Neuronal stem cell (in vitro differentiated cells): ENCODE measurements at regions not wholly inside any gene's neighbourhood (a gene's known extent, or its start where the extent isn't known, plus 50 kb on each side); places are given as distances from the start of the nearest gene placed in this dataset.
"Not testable (repeated sequence)": the region's sequence is repeated elsewhere in the genome, so short reads cannot be mapped to it uniquely, and the experiment has no call there.

Experiments
- DNase-seq: peaks from one replicate; pipeline ENCODE4 v3.0.0-alpha.2; 2013; ENCODE audit warnings: low spot score
- H2AFZ ChIP-seq: one replicate; pipeline ENCODE4 v1.6.1; 2013; ENCODE audit warnings: mild to moderate bottlenecking, low read length, inconsistent platforms
- H2AK5ac ChIP-seq: 2 replicates; pipeline ENCODE4 v1.6.1; 2013; ENCODE audit warnings: low read depth, mild to moderate bottlenecking, inconsistent platforms, low read length, moderate library complexity, mixed read lengths
- H2BK120ac ChIP-seq: 2 replicates; pipeline ENCODE4 v1.6.1; 2013; ENCODE audit warnings: low read depth, mild to moderate bottlenecking, inconsistent platforms, low read length, moderate library complexity, mixed read lengths
- H2BK12ac ChIP-seq: one replicate; pipeline ENCODE4 v1.6.1; 2013; ENCODE audit warnings: low read length, inconsistent platforms
- H2BK15ac ChIP-seq: 2 replicates; pipeline ENCODE4 v1.6.1; 2013; ENCODE audit warnings: mild to moderate bottlenecking, low read length, inconsistent platforms, mixed read lengths
- H2BK5ac ChIP-seq: one replicate; pipeline ENCODE4 v1.6.1; 2013; ENCODE audit warnings: inconsistent platforms, mild to moderate bottlenecking, low read length, moderate library complexity
- H3K14ac ChIP-seq: one replicate; pipeline ENCODE4 v1.6.1; 2013; ENCODE audit warnings: low read length, inconsistent platforms
- H3K18ac ChIP-seq: 2 replicates; pipeline ENCODE4 v1.6.1; 2013; ENCODE audit warnings: low read length, inconsistent platforms
- H3K23ac ChIP-seq: 2 replicates; pipeline ENCODE4 v1.6.1; 2013; ENCODE audit warnings: low read depth, mild to moderate bottlenecking, mixed read lengths, low read length, inconsistent platforms; ENCODE audit not compliant: poor library complexity
- H3K27ac ChIP-seq: replicated peaks from 3 replicates; pipeline ENCODE4 v1.5.1; 2013; ENCODE audit warnings: low read length, inconsistent platforms
- H3K27me3 ChIP-seq, 3 experiments: 2 replicates each; pipeline ENCODE4 v1.6.1; 2013; ENCODE audit warnings: low read length in 3 of 3, mild to moderate bottlenecking in 2 of 3, inconsistent platforms in 1 of 3, low read depth in 1 of 3, mixed read lengths in 1 of 3, moderate library complexity in 1 of 3; ENCODE audit not compliant: control insufficient read depth in 3 of 3, insufficient read depth in 3 of 3
- H3K36me3 ChIP-seq, 2 donors: replicated peaks in 1 of 2; 2 replicates each; pipeline ENCODE4 v1.6.1; 2013; ENCODE audit warnings: low read length in 2 of 2; ENCODE audit not compliant: control insufficient read depth in 2 of 2, insufficient read depth in 2 of 2
- H3K4ac ChIP-seq: 2 replicates; pipeline ENCODE4 v1.6.1; 2013; ENCODE audit warnings: inconsistent platforms, mild to moderate bottlenecking, low read length, moderate library complexity
- H3K4me1 ChIP-seq, 2 donors: 1 replicate in 1 of 2; 2 replicates in 1 of 2; pipeline ENCODE4 v1.6.1; 2013; ENCODE audit warnings: low read length in 2 of 2, low read depth in 1 of 2; ENCODE audit not compliant: control insufficient read depth in 2 of 2, insufficient read depth in 1 of 2
- H3K4me2 ChIP-seq: one replicate; pipeline ENCODE4 v1.6.1; 2013; ENCODE audit warnings: mild to moderate bottlenecking, low read length, inconsistent platforms; ENCODE audit not compliant: insufficient read depth, poor library complexity, severe bottlenecking
- H3K4me3 ChIP-seq, 2 donors: 2 replicates each; pipeline ENCODE4 v1.5.1; 2013; ENCODE audit warnings: low read length in 2 of 2, mild to moderate bottlenecking in 2 of 2, inconsistent platforms in 1 of 2, moderate library complexity in 1 of 2
- H3K79me1 ChIP-seq: one replicate; pipeline ENCODE4 v1.6.1; 2013; ENCODE audit warnings: low read depth, mild to moderate bottlenecking, inconsistent platforms, low read length, moderate library complexity
- H3K9ac ChIP-seq: one replicate; pipeline ENCODE4 v1.6.1; 2013; ENCODE audit warnings: mild to moderate bottlenecking, low read depth, low read length, inconsistent platforms; ENCODE audit not compliant: poor library complexity
- H3K9me3 ChIP-seq, 2 donors: replicated peaks in 1 of 2; 2 replicates each; pipeline versions ENCODE3 to v1.6.1; 2013; ENCODE audit warnings: low read length in 2 of 2, mild to moderate bottlenecking in 2 of 2, inconsistent platforms in 1 of 2, low read depth in 1 of 2, mixed read lengths in 1 of 2, moderate library complexity in 1 of 2; ENCODE audit not compliant: control insufficient read depth in 2 of 2, insufficient read depth in 1 of 2
- H4K8ac ChIP-seq: one replicate; pipeline ENCODE4 v1.6.1; 2013; ENCODE audit warnings: low read depth, mild to moderate bottlenecking, inconsistent platforms, low read length, moderate library complexity
- H4K91ac ChIP-seq: one replicate; pipeline ENCODE4 v1.6.1; 2013; ENCODE audit warnings: low read length, low read depth, mild to moderate bottlenecking, inconsistent platforms; ENCODE audit not compliant: poor library complexity
- WGBS, 2 donors: extraction: QIAGEN DNeasy Blood & Tissue Kit; methylation state at CpG; one replicate each; pipeline ENCODE4 v1.1.7; 2013; ENCODE audit warnings: missing lambda C conversion rate in 2 of 2, mixed read lengths in 1 of 2; ENCODE audit not compliant: insufficient read length in 2 of 2, insufficient replicate concordance in 1 of 2; ENCODE audit errors: extremely low coverage in 2 of 2; 5-methylcytosine and 5-hydroxymethylcytosine counted together

DNA sequence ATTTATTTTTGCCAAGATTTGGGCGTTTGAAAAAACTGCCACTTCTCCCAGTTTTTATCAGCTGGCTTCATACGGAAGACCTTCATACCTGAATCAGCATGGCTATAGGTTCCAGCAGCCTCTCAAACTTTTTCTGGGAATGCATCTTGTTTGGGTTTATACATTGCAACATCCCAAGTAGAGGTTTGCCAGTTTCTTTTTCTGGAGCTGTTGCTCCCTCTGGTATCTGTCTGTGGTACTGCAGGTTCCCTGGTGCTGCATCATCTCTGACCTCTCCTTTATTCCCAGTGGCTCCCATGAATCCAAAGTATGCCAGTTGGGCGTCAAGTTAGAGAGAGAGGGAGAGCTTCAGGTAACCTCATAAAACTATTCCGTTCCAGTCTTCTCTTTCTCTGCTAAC, 368.6 kb downstream of the ZNF33B start:
- not testable (repeated sequence) for H2AK5ac ChIP-seq, H3K23ac ChIP-seq, H3K4ac ChIP-seq, H3K4me1 ChIP-seq, H3K27me3 ChIP-seq, H3K79me1 ChIP-seq, H3K18ac ChIP-seq, H3K4me2 ChIP-seq, H3K4me3 ChIP-seq, H4K8ac ChIP-seq, H3K9ac ChIP-seq, H4K91ac ChIP-seq, H3K9me3 ChIP-seq, H2BK15ac ChIP-seq, H3K27ac ChIP-seq, H2BK120ac ChIP-seq, DNase-seq, H2BK5ac ChIP-seq, H2AFZ ChIP-seq, H2BK12ac ChIP-seq, H3K36me3 ChIP-seq, H3K14ac ChIP-seq
- no CpG with 5 or more reads among the region's 4 CpGs for WGBS, 2 donors

DNA sequence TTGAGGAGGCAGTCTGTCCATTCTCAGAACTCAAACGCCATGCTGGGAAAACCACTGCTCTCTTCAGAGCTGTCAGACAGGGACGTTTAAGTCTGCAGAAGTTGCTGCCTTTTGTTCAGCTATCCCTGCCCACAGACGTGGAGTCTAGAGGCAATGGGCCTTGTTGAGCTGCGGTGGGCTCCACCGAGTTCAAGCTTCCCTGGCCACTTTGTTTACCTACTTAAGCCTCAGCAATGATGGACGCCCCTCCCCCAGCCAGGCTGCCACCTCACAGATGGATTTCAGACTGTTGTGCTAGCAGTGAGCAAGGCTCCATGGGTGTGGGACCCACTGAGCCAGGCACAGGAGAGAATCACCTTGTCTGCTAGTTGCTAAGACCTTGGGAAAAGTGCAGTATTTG, 375.1 kb downstream of the ZNF33B start:
- not testable (repeated sequence) for H2AK5ac ChIP-seq, H3K27ac ChIP-seq, H3K9me3 ChIP-seq, H3K4me1 ChIP-seq, DNase-seq, H3K4me3 ChIP-seq, H3K23ac ChIP-seq, H2BK5ac ChIP-seq, H2BK15ac ChIP-seq, H3K4me2 ChIP-seq, H2BK120ac ChIP-seq, H2BK12ac ChIP-seq, H3K14ac ChIP-seq, H3K4ac ChIP-seq, H4K8ac ChIP-seq, H4K91ac ChIP-seq, H2AFZ ChIP-seq, H3K36me3 ChIP-seq, H3K79me1 ChIP-seq, H3K9ac ChIP-seq, H3K27me3 ChIP-seq, H3K18ac ChIP-seq
- WGBS, 2 donors, result no CpG with 5 or more reads among the region's 6 CpGs

- not testable (repeated sequence) for H3K9me3 ChIP-seq, H2AK5ac ChIP-seq, H3K18ac ChIP-seq, H2BK5ac ChIP-seq, H4K8ac ChIP-seq, H3K4me3 ChIP-seq, H3K27ac ChIP-seq, H2AFZ ChIP-seq, H2BK15ac ChIP-seq, H3K4ac ChIP-seq, H3K14ac ChIP-seq, H3K27me3 ChIP-seq, H4K91ac ChIP-seq, DNase-seq, H3K36me3 ChIP-seq, H2BK12ac ChIP-seq, H3K23ac ChIP-seq, H3K4me1 ChIP-seq, H2BK120ac ChIP-seq, H3K79me1 ChIP-seq, H3K9ac ChIP-seq, H3K4me2 ChIP-seq
- no CpG with 5 or more reads among the region's 53 CpGs for WGBS, 2 donors
These were observed 395.4 kb downstream of the ZNF33B start for GRCh38 chr10:42243002-42243401.

- H3K79me1 ChIP-seq, result no peaks in the 10 kb centered on the region
- H3K14ac ChIP-seq, result no peak overlapping the region
- no peaks in the 10 kb centered on the region for H3K27me3 ChIP-seq
- no peak overlapping the region for H2BK15ac ChIP-seq
- H2AFZ ChIP-seq, result no peak overlapping the region
- H3K4ac ChIP-seq, result no peak overlapping the region
- no peak overlapping the region for H2AK5ac ChIP-seq
- H3K36me3 ChIP-seq, result no peaks in the 10 kb centered on the region
- no peak overlapping the region for H3K27ac ChIP-seq
- no peak overlapping the region for H2BK5ac ChIP-seq
- no peak overlapping the region for H3K9ac ChIP-seq
- DNase-seq, result no peak
- H3K23ac ChIP-seq, result no peak overlapping the region
- H4K91ac ChIP-seq, result no peak overlapping the region
- no peak overlapping the region for H2BK120ac ChIP-seq
- no peaks in the 10 kb centered on the region for H3K4me1 ChIP-seq
- WGBS, 2 donors, result no CpG with 5 or more reads among the region's 85 CpGs
- no peak overlapping the region for H3K4me2 ChIP-seq
- H3K9me3 ChIP-seq, result no peaks in the 10 kb centered on the region
- H4K8ac ChIP-seq, result no peak overlapping the region
- H3K4me3 ChIP-seq, result no peak overlapping the region
- H2BK12ac ChIP-seq, result no peak overlapping the region
- H3K18ac ChIP-seq, result no peak overlapping the region
These were observed 396.1 kb downstream of the ZNF33B start for GRCh38 chr10:42242135-42242805.
